GM23338 (cell line): ENCODE measurements at regions not wholly inside any gene's neighbourhood (a gene's known extent, or its start where the extent isn't known, plus 50 kb on each side); places are given as distances from the start of the nearest gene placed in this dataset.

ENCODE experiments used
- EZH2 ChIP-seq: fragments of 200-600 bp; sonication (generic); IDR thresholded peaks from one replicate; pipeline ENCODE4 v1.8.0; 2017; ENCODE audit warnings: antibody characterized with exemption, mild to moderate bottlenecking, low read depth; ENCODE audit not compliant: unreplicated experiment
- EZH2phosphoT487 ChIP-seq: fragments of 200-600 bp; sonication (generic); IDR thresholded peaks from one replicate; pipeline ENCODE4 v1.8.1; 2018; ENCODE audit warnings: antibody characterized with exemption; ENCODE audit not compliant: unreplicated experiment
- JUNB ChIP-seq: IDR thresholded peaks from one replicate; pipeline ENCODE4 v1.6.1; 2016; ENCODE audit warnings: antibody characterized with exemption; ENCODE audit not compliant: unreplicated experiment
- NANOG ChIP-seq: IDR thresholded peaks from 2 replicates; pipeline ENCODE4 v1.6.1; 2016; ENCODE audit warnings: antibody characterized with exemption, borderline replicate concordance
- POLR2AphosphoS5 ChIP-seq: IDR thresholded peaks from 2 replicates; pipeline ENCODE4 v1.6.1; 2016; ENCODE audit warnings: antibody characterized with exemption, low read depth
- REST ChIP-seq: IDR thresholded peaks from one replicate; pipeline ENCODE4 v1.6.1; 2018; ENCODE audit warnings: antibody characterized with exemption; ENCODE audit not compliant: unreplicated experiment
- STAT1 ChIP-seq: IDR thresholded peaks from one replicate; pipeline ENCODE4 v1.6.1; 2016; ENCODE audit warnings: antibody characterized with exemption; ENCODE audit not compliant: unreplicated experiment
- ZNF331 ChIP-seq: fragments of 250-450 bp; sonication (Bioruptor Pico); IDR thresholded peaks from 2 replicates; pipeline ENCODE4 v1.5.0; 2020; ENCODE audit warnings: low read depth, mild to moderate bottlenecking, moderate library complexity
- TF ChIP-seq, protein P1 (sequence below), 2 experiments: fragments of 200-600 bp in 1 of 2; sonication (generic) in 1 of 2; conservative IDR thresholded peaks; 2 replicates each; pipeline versions ENCODE4 v1.5.1 to v1.6.1; 2016 to 2017; ENCODE audit warnings: antibody characterized with exemption in 2 of 2, low read depth in 2 of 2, mild to moderate bottlenecking in 2 of 2, moderate library complexity in 1 of 2

GRCh38 chr17:14831491-14831890 lies 433.6 kb downstream of the PMP22 start:
- TF ChIP-seq, protein P1, sequence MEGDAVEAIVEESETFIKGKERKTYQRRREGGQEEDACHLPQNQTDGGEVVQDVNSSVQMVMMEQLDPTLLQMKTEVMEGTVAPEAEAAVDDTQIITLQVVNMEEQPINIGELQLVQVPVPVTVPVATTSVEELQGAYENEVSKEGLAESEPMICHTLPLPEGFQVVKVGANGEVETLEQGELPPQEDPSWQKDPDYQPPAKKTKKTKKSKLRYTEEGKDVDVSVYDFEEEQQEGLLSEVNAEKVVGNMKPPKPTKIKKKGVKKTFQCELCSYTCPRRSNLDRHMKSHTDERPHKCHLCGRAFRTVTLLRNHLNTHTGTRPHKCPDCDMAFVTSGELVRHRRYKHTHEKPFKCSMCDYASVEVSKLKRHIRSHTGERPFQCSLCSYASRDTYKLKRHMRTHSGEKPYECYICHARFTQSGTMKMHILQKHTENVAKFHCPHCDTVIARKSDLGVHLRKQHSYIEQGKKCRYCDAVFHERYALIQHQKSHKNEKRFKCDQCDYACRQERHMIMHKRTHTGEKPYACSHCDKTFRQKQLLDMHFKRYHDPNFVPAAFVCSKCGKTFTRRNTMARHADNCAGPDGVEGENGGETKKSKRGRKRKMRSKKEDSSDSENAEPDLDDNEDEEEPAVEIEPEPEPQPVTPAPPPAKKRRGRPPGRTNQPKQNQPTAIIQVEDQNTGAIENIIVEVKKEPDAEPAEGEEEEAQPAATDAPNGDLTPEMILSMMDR (conservative IDR thresholded peaks at IDR 0.05; ENCODE audit: low read depth in 2 of 2) = no peak
- TF ChIP-seq REST (no peak), POLR2AphosphoS5 (no peak), EZH2phosphoT487 (no peak), EZH2 (no peak), ZNF331 (no peak), NANOG (no peak), STAT1 (no peak), JUNB (no peak)
